OCI-LY7 (cell line): ENCODE measurements at regions not wholly inside any gene's neighbourhood (a gene's known extent, or its start where the extent isn't known, plus 50 kb on each side); places are given as distances from the start of the nearest gene placed in this dataset.

Experiments used
- BruUV-seq: library from RNA; stranded (reverse); fragments of 400-500 nt; replicated peaks from 2 replicates; lab custom pipeline; 2021; lab: Mats Ljungman, UMichigan
- CTCF ChIA-PET: fragments of 300-600 bp; sonication (Branson Sonifier 250); formaldehyde crosslinking; loops from one replicate; lab custom pipeline; 2022; ENCODE audit warnings: antibody characterized with exemption; ENCODE audit not compliant: unreplicated experiment; lab: Charles Lee
- POLR2A ChIA-PET: fragments of 300-600 bp; sonication (Branson Sonifier 250); formaldehyde crosslinking; loops from one replicate; lab custom pipeline; 2022; ENCODE audit warnings: antibody characterized with exemption; lab: Charles Lee
- DNase-seq: peaks from one replicate; pipeline ENCODE4 v3.0.0-alpha.2; 2015; ENCODE audit warnings: low spot score
- H2AFZ ChIP-seq: fragments of 200-600 bp; sonication (generic), shearing (Covaris generic); 2 replicates; pipeline ENCODE4 v1.6.1; 2014; ENCODE audit warnings: mild to moderate bottlenecking, antibody characterized with exemption, low read length, moderate library complexity
- H3K27ac ChIP-seq: fragments of 200-600 bp; sonication (generic); 2 replicates; pipeline ENCODE4 v1.5.1; 2014; ENCODE audit warnings: mixed run types, low read depth, mild to moderate bottlenecking, moderate library complexity, low read length, inconsistent platforms; ENCODE audit not compliant: poor library complexity, severe bottlenecking
- H3K36me3 ChIP-seq: fragments of 200-600 bp; sonication (generic); 2 replicates; pipeline ENCODE4 v1.6.1; 2014; ENCODE audit warnings: mild to moderate bottlenecking, antibody characterized with exemption, low read length, moderate library complexity, mixed read lengths; ENCODE audit not compliant: insufficient read depth
- H3K4me1 ChIP-seq: fragments of 200-600 bp; sonication (generic); 2 replicates; pipeline ENCODE4 v1.5.1; 2014; ENCODE audit warnings: mild to moderate bottlenecking, low read length; ENCODE audit not compliant: insufficient read depth, poor library complexity, severe bottlenecking
- H3K4me2 ChIP-seq: fragments of 200-600 bp; sonication (generic); 2 replicates; pipeline ENCODE4 v1.6.1; 2014; ENCODE audit warnings: mild to moderate bottlenecking, low read length
- H3K4me3 ChIP-seq: fragments of 200-600 bp; sonication (generic); 2 replicates; pipeline ENCODE4 v1.5.1; 2014; ENCODE audit warnings: mild to moderate bottlenecking, low read depth, low read length; ENCODE audit not compliant: poor library complexity, severe bottlenecking
- H3K79me2 ChIP-seq: fragments of 200-600 bp; sonication (generic); 2 replicates; pipeline ENCODE4 v1.6.1; 2016; ENCODE audit warnings: low read depth, mild to moderate bottlenecking, low read length, moderate library complexity, mixed read lengths; ENCODE audit not compliant: insufficient read depth
- H3K9me2 ChIP-seq: fragments of 200-600 bp; sonication (generic); 2 replicates; pipeline ENCODE4 v1.6.1; 2016; ENCODE audit warnings: mild to moderate bottlenecking, low read length, mixed read lengths; ENCODE audit not compliant: insufficient read depth
- H3K9me3 ChIP-seq: fragments of 200-600 bp; sonication (generic); 2 replicates; pipeline ENCODE4 v1.6.1; 2014; ENCODE audit warnings: mild to moderate bottlenecking, mixed run types, low read length, mixed read lengths
- H4K20me1 ChIP-seq: fragments of 200-600 bp; sonication (generic); 2 replicates; pipeline ENCODE4 v1.6.1; 2014; ENCODE audit warnings: mild to moderate bottlenecking, antibody characterized with exemption, low read length, moderate library complexity, mixed read lengths; ENCODE audit not compliant: insufficient read depth
- CTCF ChIP-seq: fragments of 200-600 bp; sonication (generic); conservative IDR thresholded peaks from 2 replicates; pipeline ENCODE4 v1.5.1; 2014; ENCODE audit warnings: mild to moderate bottlenecking, antibody characterized with exemption, low read length, moderate library complexity, mixed read lengths
- EZH2phosphoT487 ChIP-seq: fragments of 200-600 bp; sonication (generic); IDR thresholded peaks from 2 replicates; pipeline ENCODE4 v1.6.1; 2018; ENCODE audit warnings: low read depth, borderline replicate concordance, mild to moderate bottlenecking, mixed run types, antibody characterized with exemption, low read length, moderate library complexity, mixed read lengths
- intact Hi-C: fragments of 100-400 bp; cut with micrococcal nuclease; formaldehyde crosslinking; loops from one replicate; pipeline ENCODE4 v1.10.0; 2022; ENCODE audit not compliant: unreplicated experiment

DNA sequence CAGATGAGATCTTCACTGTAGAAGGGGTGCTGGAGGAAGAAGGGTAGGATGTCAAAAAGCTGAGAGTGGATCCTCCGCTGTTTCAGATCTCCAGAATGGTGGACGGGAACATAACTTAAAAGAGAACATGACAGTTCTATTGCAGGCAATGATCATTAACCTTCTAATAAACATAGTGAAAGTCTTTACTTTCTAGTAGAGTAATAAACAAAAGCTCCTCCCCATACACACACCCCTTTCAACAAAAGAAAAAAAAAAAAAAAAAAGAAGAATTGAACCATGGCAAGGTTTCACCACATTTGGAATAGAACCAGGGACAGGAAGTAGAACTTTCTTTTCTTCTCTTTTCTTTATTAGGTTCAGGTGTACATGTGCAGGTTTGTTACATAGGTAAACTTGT, 768.1 kb upstream of the RIOK2 start:
- BruUV-seq, result no TSS peak
- Histone ChIP-seq H3K4me3 (no peak overlapping the region), H3K9me3 (peaks cover 4% of the 10 kb centered on the region; the same call in 1 of the 2 replicates), H3K79me2 (no peaks in the 10 kb centered on the region), H3K27ac (no peak overlapping the region), H3K36me3 (no peaks in the 10 kb centered on the region), H3K4me2 (no peak overlapping the region), H3K4me1 (no peaks in the 10 kb centered on the region), H3K9me2 (no peaks in the 10 kb centered on the region), H2AFZ (no peak overlapping the region), H4K20me1 (no peaks in the 10 kb centered on the region)
- POLR2A ChIA-PET, result interaction anchor here (0.6 kb wide), 1 partner anchor 1187 kb away, joined by 3 read pairs; no protein-coding TSS in a partner anchor
- intact Hi-C loops, result no loop called here
- CTCF ChIA-PET, result no interaction called here
- no peak for DNase-seq
- TF ChIP-seq CTCF, result no peak
- TF ChIP-seq EZH2phosphoT487, result no peak

DNA sequence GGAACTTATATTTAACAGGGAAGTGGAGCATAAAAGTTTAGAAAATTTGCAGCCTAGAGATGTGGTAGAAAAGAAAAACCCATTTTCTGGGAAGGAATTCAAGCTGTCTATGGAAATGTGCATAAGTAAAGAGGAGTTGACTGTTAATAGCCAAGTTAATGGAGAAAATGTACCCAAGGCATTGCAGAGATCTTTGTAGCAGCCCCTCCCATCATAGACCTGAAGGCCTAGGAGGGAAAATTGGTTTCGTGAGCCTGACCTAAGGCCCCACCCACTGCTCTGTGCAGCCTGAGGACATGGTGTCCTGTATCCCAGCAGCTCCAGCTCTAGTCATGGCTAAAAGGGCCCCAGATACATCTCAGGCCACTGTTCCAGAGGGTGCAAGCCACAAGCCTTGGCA, 772.4 kb upstream of the RIOK2 start:
- H4K20me1 ChIP-seq, result no peaks in the 10 kb centered on the region
- no TSS peak for BruUV-seq
- TF ChIP-seq EZH2phosphoT487 (no peak), CTCF (no peak)

GRCh38 chr5:97967292-97967691, 784.2 kb upstream of the RIOK2 start:
- Histone ChIP-seq H3K79me2 (no peaks in the 10 kb centered on the region), H3K4me1 (no peaks in the 10 kb centered on the region), H3K36me3 (no peaks in the 10 kb centered on the region), H2AFZ (no peak overlapping the region), H3K9me3 (no peaks in the 10 kb centered on the region), H3K4me3 (no peak overlapping the region), H4K20me1 (no peaks in the 10 kb centered on the region), H3K27ac (no peak overlapping the region), H3K4me2 (no peak overlapping the region), H3K9me2 (no peaks in the 10 kb centered on the region)
- ChIA-PET CTCF (no interaction called here), POLR2A (no interaction called here)
- DNase-seq, result no peak
- BruUV-seq, result no TSS peak
- intact Hi-C loops, result no loop called here
- TF ChIP-seq CTCF, result no peak

More for the DNA sequence above, 772.4 kb upstream of the RIOK2 start:
- Histone ChIP-seq H3K4me1 (no peaks in the 10 kb centered on the region), H3K36me3 (no peaks in the 10 kb centered on the region), H3K4me3 (no peak overlapping the region), H2AFZ (no peak overlapping the region), H3K9me2 (no peaks in the 10 kb centered on the region), H3K27ac (no peak overlapping the region), H3K79me2 (no peaks in the 10 kb centered on the region), H3K9me3 (peaks cover 4% of the 10 kb centered on the region; the same call in 1 of the 2 replicates), H3K4me2 (no peak overlapping the region)
- intact Hi-C loops, result no loop called here
- ChIA-PET POLR2A (no interaction called here), CTCF (no interaction called here)
- DNase-seq, result no peak
